HG03442 (cell line): ENCODE measurements at regions not wholly inside any gene's neighbourhood (a gene's known extent, or its start where the extent isn't known, plus 50 kb on each side); places are given as distances from the start of the nearest gene placed in this dataset.
A peak's percentile ranks its signal among the peaks of the same experiment; 100 is the strongest.
"Not testable (repeated sequence)": the region's sequence is repeated elsewhere in the genome, so short reads cannot be mapped to it uniquely, and the experiment has no call there.

ENCODE experiments used
- ATAC-seq: cut with Tn5 transposase; IDR thresholded peaks from one replicate; pipeline ENCODE4 v1.9.1; 2021; ENCODE audit warnings: mild to moderate bottlenecking, moderate library complexity; ENCODE audit not compliant: unreplicated experiment

GRCh38 chr2:142758973-142759372 lies 118.5 kb upstream of the KYNU start:
- ATAC-seq = no peak

GRCh38 chr2:142757111-142757510 lies 120.4 kb upstream of the KYNU start:
- ATAC-seq = no peak

GRCh38 chr2:142756430-142756829 lies 121.0 kb upstream of the KYNU start:
- no peak for ATAC-seq

- no peak for ATAC-seq
These were observed 122.3 kb upstream of the KYNU start for GRCh38 chr2:142755191-142755590.

- no peak for ATAC-seq
These were observed 123.3 kb upstream of the KYNU start for GRCh38 chr2:142754182-142754581.

- ATAC-seq = no peak
These were observed 126.6 kb upstream of the KYNU start for GRCh38 chr2:142750858-142751257.

GRCh38 chr2:142748559-142749099 lies 128.8 kb upstream of the KYNU start:
- ATAC-seq = no peak

GRCh38 chr2:142745691-142746090 lies 131.8 kb upstream of the KYNU start:
- ATAC-seq = no peak

- peak; percentile 6 for ATAC-seq
These were observed 134.9 kb upstream of the KYNU start for GRCh38 chr2:142742371-142743214.

- ATAC-seq = peak; percentile 74
These were observed 135.6 kb upstream of the KYNU start for GRCh38 chr2:142741764-142742269.

GRCh38 chr2:142734770-142735169 lies 142.7 kb upstream of the KYNU start:
- no peak for ATAC-seq

- ATAC-seq = no peak
These were observed 143.2 kb upstream of the KYNU start for GRCh38 chr2:142734231-142734630.

GRCh38 chr2:142729814-142730213 lies 147.7 kb upstream of the KYNU start:
- ATAC-seq = not testable (repeated sequence)

GRCh38 chr2:142727821-142728478 lies 149.5 kb upstream of the KYNU start:
- ATAC-seq = not testable (repeated sequence)

- no peak for ATAC-seq
These were observed 152.1 kb upstream of the KYNU start for GRCh38 chr2:142725386-142725785.

GRCh38 chr2:142724713-142725349 lies 152.6 kb upstream of the KYNU start:
- ATAC-seq = no peak

- no peak for ATAC-seq
These were observed 153.3 kb upstream of the KYNU start for GRCh38 chr2:142724186-142724585.

GRCh38 chr2:142723236-142723635 lies 154.2 kb upstream of the KYNU start:
- ATAC-seq = no peak

- ATAC-seq = no peak
These were observed 154.9 kb upstream of the KYNU start for GRCh38 chr2:142722569-142722968.

GRCh38 chr2:142722086-142722485 lies 155.4 kb upstream of the KYNU start:
- ATAC-seq = no peak

- ATAC-seq = no peak
These were observed 156.4 kb upstream of the KYNU start for GRCh38 chr2:142721015-142721414.
